GM19452 (cell line): ENCODE measurements at regions not wholly inside any gene's neighbourhood (a gene's known extent, or its start where the extent isn't known, plus 50 kb on each side); places are given as distances from the start of the nearest gene placed in this dataset.
A peak's percentile ranks its signal among the peaks of the same experiment; 100 is the strongest.
"Not testable (repeated sequence)": the region's sequence is repeated elsewhere in the genome, so short reads cannot be mapped to it uniquely, and the experiment has no call there.

Experiments used
- ATAC-seq: cut with Tn5 transposase; IDR thresholded peaks from one replicate; pipeline ENCODE4 v1.9.1; 2021; ENCODE audit not compliant: unreplicated experiment

DNA sequence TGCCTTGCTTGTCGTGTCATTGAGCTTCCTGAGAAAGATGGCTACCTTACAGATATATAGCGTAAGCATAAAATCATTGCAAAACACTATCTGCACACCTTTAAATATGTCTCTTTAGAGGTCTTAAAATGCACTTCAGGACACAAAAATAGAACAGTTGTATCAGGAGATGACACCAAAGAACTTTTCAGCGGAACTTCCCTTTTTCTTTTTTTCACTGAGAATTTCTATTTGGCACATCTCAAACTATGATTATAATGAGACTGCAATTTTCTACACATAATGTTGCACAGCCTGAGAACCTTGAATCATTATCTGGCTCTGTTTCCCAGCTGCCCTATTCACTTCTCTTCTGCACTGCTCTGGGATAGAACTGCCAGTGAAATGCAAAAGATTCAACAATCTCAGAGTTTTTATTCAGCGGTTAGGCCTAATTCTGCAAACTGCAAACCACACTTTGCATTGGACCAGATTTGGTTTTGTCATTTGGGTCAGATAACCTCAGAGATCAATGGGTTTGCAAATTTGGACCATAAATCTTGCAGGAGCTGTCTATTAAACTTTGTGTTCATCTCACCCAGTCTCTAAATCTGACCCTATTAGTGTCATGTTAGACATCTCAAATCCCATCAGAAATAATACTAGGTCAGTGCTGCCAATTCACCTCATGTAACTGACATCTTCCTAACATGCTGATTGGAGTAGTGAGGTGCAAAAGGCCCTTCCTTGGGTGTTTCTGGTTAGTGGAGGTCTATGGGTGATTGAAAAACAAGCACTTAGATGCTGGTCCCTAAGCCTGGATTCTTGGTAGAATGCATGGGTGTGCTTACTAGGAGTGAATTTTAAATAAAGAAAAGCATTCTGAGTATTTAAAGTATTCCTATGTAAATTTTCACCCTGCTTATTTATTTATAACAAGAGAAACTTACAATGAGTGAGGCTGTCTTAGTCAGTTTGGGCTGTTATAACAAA is 382.7 kb downstream of the UTRN start:
- no peak for ATAC-seq

DNA sequence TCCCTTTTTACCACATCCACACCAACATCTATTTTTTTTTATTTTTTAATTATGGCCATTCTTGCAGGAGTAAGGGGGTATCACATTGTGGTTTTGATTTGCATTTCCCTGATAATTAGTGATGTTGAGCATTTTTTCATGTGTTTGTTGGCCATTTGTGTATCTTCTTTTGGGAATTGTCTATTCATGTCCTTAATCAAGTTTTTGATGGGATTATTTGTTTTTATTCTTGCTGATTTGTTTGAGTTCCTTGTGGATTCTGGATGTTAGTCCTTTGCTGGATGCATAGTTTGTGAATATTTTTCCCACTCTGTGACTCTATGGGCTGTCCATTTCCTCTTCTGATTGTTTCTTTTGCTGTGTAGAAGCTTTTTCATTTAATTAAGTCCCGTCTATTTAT is 385.1 kb downstream of the UTRN start:
- ATAC-seq: not testable (repeated sequence)

DNA sequence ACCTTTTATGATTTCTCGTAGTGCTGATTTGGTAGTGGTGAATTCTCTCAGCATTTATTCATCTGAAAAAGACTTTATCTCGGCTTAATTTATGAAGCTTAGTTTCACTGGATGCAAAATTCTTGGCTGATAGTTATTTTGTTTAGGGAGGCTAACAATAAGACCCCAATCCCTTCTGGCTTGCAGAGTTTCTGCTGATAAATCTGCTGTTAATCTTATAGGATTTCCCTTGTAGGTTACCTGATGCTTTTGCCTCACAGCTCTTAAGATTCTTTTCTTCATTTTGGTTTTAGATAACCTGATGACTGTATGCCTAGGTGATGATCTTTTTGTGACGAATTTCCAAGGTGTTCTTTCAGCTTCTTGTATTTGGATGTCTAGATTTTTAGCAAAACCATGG is 388.7 kb downstream of the UTRN start:
- no peak for ATAC-seq

DNA sequence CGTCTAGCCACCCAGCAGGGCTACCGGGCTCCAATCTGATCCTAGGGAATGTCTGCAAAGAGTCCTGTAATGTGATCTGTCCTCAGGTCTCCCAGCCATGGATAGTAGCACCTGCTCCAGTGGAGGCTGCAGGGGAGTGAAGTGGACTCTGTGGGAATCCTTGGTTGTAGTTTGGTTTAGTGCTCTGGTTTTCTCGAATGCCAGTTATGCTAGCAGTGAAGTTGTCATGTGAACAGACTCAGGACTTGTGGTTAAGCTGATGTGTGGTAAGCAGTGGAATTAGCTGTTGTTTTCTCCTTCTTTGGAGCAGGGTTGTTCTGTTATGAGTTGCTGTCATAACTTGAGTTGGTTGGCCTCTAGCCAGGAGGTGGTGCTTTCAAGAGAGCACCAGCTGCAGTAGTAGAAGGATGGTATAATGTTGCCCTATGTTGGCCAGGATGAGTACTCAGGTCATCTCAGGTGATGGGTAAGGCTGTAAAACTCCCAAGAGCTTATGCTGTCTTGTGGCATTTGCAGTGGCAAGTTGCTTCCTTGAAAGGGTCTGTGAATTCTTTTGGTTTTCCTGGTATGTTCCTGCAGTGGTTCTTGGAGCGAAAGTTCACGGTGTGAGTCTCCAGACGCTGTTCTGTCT is 390.2 kb downstream of the UTRN start:
- ATAC-seq: peak; percentile 56

DNA sequence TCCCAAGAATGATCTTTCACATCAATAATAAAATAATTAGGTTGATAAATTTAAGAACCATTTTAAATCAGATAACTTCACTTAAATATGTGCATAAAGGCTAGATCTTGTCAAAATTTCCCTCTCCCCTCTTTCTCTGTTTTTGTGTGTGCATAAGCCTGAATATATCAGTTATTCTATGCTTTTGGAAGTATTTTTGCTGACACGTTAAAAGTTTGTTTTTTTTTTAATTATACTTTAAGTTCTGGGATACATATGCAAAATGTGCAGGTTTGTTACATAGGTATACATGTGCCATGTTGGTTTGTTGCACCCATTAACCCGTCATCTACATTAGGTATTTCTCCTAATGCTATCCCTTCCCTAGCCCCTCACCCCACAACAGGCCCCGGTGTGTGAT is 391.2 kb downstream of the UTRN start:
- ATAC-seq: not testable (repeated sequence)

DNA sequence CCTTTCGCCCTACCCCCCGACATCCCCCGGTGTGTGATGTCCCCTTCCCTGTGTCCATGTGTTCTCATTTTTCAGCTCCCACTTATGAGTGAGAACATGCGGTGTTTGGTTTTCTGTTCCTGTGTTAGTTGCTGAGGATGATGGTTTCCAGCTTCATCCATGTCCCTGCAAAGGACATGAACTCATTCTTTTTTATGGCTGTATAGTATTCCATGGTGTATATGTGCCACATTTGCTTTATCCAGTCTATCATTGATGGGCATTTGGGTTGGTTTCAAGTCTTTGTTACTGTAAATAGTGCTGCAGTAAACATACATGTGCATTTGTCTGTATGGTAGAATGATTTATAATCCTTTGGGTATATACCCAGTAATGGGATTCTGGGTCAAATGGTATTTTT is 392.1 kb downstream of the UTRN start:
- not testable (repeated sequence) for ATAC-seq

DNA sequence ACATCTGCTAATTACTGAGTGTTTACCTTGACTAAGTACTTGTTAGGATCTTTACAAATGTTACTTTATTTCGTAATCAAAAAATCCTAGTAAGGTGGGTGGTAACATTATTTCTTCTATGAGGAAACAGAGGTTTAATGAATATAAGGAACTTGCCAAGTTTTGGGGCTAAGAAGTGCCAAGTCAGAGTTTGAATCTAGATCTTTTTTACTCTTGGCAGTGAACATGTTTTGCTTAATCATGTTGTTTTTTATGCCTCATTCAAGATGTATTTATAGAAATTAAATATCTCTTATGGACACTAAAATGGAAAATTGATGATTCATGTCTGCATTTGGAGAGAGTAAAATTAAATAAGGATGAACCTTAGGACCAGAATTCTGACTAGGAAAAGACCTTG is 393.7 kb downstream of the UTRN start:
- ATAC-seq: no peak

DNA sequence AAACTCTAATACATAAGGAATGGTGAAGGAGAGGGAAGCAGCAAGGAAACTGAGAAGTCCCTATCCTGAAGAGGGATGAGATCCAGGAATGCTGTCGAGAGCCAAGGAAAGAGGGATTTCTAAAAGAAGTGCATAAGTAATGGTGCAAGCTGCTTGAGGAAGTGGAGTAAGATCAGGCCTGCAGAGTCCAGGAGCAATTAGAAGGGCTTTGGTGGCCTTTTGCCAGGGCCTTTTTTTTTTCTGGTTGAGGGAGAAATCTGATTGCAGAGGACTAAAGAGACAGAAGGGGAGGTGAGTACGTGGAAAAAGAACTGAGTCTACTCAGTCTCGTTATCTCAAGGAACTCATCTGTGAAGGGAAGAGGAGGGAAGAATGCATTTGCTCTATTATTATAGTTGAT is 396.2 kb downstream of the UTRN start:
- no peak for ATAC-seq

DNA sequence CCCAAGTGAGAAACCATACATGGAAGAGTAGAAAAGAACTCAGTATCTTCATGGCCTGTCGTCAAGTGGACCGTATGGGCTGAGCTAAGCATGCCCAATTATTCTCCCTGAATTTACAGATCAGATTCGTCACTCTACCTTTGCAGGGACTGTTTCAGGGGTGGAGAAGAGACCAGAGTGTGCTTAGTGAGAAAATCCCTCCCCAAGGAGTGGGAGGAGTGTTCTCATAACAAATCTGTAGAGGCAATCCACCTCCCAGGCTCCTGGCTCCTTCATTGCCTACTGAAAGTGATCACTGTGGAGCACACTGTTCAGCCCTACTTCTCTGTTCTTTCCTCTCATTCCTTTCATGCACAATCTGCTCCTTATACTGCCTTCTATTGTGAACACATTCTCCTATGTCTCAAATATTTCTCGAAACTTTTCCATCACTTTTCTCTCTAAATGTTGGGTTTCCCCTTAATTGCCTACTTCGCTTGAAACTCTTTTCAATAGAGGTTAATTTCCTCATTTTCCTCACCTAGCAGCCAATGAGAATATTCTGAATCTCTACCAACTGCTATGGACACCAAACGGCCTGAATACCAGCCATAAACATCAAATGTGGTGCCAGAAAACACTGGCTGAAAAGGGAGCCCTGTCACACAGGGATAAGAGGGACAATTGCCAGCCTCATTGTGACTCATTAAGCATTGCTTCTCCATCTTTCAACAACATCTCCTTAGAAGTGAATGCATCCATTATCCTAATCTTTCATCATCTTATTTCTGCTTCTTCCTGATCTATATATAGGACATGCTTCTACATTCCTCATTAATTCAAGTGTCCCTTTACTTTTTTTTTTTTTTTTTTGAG is 398.3 kb downstream of the UTRN start:
- no peak for ATAC-seq

DNA sequence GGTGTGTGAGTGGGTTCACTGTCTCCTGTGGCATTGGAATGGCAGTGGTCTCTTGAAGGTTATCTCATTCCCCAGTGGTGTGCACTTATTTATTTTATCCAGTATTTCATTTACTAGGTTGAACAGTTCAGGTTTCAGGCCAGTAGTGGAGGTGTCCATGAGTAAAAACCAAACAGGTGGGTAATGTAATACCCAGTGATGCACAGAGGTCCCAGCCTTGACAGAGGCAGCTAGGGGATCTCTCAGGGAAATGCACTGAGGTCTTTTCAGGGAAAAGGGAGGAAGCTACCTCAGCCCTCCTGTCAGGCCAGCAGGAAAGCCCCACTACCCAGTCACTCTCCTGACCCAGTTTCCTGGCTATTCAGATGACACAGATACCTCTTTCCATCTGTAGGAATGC is 403.6 kb downstream of the UTRN start:
- ATAC-seq: no peak

DNA sequence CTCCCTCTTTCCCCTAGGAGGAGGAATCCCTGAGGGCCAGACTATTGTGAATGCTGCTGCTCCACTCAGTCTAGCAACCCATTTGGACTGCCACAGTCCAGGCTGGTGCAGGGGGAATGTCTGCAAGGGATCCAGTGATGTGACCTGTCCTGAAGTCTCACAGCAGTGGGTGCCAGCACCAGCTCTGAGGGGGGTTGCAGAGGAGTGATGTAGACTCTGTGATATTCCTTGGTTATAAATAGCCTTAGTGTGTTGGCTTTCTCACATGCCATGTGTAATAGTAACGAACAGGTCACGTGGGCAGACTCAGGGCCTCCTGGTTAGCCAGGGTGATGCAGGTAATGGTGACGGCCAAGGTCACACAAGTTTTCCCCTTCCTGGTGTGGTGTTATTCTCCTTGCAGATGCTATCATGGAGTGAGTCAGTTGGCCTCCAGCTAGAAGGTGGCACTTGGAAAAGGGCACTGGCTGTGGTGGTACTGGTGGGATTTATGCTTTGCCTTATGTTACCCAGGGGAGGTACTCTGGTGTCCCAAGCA is 404.4 kb downstream of the UTRN start:
- ATAC-seq: no peak

DNA sequence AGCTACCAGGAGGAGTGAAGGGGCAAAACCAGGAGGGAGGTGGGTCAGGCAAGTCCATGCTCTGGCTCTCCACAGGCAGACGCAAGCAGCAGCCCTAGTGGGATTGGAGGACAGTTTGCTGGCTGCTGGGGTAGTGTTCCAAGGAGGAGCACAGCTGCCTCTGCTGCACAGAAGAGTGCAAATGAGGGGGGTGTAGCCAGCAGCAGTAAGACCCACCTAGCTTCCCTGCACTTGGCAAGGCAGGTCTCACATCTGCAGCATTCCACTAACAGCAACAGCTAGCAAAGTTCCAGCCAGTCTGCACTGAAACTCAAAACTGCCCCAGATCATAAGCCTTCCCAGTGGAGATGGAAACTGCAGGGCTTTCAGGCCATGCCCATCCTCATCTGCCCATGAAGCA is 405.0 kb downstream of the UTRN start:
- ATAC-seq: no peak

DNA sequence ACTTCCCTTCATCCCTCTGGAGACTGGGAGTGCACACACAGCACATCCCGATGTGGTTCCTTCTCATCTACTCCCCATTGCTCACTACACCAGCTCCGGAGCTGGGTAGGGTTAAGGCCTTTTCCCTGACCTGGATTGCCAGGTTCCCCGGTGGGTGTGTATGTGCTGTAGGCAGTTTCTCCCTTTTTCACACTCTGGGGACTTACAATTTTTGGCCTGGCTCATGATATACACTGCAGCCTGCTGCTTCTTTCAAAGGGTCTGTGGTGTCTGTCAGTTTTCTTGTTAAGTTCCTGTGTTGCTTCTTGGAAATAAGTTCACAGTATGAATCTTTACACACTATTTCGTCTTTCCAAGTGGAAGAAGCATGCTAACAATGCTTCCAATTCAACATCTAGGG is 405.5 kb downstream of the UTRN start:
- ATAC-seq: no peak

DNA sequence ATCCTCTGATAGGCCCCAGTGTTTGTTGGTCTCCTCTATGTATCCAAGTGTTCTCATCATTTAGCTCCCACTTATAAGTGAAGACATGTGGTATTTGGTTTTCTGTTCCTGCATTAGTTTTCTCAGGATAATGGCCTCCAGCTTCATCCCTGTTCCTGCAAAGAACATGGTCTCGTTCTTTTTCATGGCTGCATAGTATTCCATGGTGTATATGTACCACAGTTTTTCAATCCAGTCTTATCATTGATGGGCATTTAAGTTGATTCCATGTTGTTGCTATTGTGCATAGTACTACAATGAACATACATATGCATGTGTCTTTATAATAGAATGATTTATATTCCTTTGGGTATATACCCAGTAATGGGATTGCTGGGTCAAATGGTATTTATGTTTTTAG is 406.9 kb downstream of the UTRN start:
- ATAC-seq: not testable (repeated sequence)

DNA sequence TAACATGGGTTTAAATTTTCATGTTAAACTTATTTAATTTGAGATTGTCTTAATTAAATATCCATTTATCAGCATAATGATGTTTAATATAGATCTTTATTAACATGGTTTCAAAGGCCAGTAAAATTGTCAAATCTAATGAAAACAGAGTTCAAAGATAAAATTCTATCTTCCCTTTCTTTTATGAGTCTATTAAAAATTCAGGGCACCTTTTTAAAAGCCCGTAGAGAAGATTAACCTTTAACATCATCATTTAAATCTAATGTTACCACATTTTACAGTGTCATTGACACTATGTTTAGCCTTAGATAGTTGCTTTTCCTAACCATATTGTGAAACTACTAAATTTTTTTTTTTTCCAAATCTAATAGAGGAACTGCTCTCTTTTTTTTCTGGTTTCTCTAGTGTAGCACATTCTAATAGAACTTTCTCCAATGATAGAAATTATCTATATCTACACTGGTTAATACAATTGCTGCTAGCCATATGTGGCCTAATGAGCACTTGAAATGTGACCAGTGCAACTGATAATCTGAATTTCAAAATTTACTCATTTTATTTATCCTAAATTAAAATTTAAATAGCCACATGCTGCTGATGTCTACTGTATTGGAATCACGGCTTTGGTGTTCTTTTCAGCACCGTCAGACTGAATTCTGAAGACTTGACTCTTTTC is 410.9 kb downstream of the UTRN start:
- no peak for ATAC-seq

DNA sequence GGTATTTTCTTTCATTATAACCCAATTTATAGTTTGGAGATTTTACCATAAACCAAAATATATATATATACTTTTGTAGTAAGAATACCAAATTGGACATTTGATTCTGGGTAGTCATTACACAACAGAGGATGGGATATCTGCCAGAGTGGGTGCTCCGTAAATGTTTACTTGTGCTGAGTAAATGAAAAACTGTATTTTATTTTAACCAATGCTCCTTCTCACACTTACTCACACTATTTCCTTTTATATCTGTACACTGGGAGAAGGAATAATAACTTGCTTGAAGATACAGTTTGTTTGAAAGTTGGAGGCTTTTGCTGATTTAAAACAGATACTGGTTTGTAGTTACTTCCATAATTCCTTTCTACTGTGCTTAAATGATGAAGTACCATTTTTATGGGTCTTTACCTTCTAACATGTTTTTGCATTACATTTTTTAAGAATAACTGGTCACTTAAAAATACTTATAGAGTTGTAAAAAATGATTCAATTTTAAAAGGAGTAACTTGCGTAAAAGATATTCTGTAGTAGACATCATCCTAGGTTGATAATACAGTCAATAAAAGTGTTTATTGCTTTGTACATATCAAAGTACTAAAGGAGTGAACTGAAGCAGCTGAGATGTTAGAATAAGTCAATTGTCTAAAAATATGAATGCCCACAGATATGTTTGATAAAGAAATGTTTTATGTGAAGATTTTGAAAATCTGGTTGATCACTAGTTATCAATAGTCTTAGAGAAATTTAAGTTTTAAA is 411.7 kb downstream of the UTRN start:
- no peak for ATAC-seq

DNA sequence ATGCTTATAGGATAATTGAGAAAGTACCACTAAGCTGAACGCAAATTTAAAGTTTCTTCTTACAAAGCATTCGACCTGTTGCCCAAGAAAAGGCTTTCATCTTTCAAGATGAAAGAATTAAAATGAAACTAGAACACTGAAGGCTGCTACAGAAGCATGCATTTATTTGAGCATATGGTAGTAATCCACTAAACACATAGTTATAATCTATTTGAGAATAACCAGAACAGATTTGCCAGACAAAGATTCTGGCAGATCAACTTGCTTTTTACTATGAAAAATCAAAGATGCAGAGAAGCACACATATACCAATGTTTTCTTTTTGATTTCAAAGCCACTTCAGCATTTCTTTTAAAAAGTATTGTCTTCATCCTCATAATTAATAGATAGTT is 412.2 kb downstream of the UTRN start:
- no peak for ATAC-seq

DNA sequence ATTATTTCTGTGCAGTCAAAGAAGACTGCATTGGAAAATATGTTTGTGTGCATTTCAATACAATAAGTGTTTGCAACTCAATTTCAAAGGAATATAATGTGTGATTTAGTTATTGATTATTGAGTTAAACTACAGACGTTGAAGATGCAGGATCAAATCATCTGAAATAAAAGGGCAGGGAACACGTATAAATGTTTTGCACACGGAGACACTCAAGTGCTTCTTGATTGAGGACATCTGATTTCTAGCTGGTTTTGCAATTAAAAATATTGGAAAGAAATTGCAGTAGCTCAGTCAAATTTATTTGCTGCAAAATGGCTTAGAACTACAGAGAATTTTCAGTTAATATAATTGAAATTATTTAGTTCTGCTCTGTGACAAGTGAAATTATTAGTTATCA is 412.7 kb downstream of the UTRN start:
- ATAC-seq: no peak

DNA sequence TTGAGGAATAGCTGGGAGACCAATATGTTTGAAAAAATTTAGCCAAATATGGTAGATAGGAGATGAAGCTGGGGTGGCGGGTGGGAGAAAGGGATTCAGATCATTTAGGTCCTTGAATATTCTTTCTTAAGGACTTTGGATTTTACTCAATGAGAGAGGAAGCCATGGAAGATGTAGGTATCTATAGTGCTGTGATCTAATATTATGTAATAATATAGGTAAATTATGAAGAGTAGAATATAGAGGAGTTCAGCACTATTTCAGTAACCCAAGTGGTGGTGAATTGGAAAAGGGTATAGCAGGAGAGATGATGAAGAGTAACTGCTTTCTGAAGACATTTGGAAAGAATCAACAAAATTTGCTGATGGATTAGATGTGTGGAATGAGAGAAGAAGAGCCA is 417.6 kb downstream of the UTRN start:
- no peak for ATAC-seq

DNA sequence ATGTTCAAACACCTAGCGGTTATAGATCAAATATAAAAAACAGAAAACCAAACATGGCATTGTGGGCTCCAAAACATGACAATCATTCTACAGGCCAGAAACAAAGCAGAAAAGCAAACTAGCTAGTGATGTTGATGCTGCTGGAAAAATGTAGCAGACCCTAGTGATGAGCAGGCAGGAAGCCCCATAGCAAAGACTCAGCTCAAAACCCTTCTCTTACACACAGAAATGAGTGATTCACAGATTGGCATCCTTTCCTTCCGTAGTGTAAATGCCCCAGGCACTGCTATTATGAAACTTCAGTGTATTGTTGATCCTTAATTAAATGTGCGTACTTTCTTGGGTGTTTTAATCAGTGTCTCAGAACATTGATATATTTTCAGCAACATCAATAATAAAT is 425.1 kb downstream of the UTRN start:
- ATAC-seq: no peak
